ENCODE measurements at regions not wholly inside any gene's neighbourhood (a gene's known extent, or its start where the extent isn't known, plus 50 kb on each side); places are given as distances from the start of the nearest gene placed in this dataset.

DNA sequence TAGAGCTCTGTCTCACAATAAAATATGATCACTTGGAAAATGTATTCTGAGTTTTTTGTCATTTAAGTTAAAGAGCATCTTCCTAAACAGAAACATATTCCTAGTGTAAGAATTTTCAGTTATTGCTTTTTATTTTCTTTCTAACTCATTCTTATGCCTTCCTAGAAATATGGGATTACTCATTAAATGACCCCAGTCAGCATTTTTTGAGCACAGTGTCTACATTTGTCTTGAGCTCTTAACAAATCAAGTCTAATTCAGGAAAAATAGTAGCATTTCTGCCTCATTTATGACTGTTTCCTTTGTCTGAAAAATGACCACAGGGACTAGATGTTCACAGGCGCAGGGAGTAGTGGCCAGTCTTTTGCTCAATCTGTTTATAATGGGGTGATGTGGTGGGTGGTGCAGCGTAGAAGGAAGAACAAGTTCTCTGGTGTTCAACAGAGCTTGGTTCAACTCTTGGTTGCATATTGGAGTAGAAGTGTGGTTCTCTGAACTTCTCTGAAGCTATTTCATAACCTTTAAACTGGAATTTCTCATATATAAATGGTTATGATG is 267.1 kb downstream of the CYRIA start:
- no peak for DNase-seq
- Histone ChIP-seq H3K36me3 (no peaks in the 10 kb centered on the region), H3K27me3 (no peaks in the 10 kb centered on the region), H3K4me1 (no peaks in the 10 kb centered on the region), H3K4me3 (replicated peaks in 1 of 3) (no peak overlapping the region), H3K27ac (no peak overlapping the region), H3K9me3 (no peaks in the 10 kb centered on the region)
- intact Hi-C loops (cut with DNase I): no loop called here
- 71 to 83% methylated on average over 2 of the region's 2 CpGs for WGBS, 2 donors
- TF ChIP-seq, protein P1, sequence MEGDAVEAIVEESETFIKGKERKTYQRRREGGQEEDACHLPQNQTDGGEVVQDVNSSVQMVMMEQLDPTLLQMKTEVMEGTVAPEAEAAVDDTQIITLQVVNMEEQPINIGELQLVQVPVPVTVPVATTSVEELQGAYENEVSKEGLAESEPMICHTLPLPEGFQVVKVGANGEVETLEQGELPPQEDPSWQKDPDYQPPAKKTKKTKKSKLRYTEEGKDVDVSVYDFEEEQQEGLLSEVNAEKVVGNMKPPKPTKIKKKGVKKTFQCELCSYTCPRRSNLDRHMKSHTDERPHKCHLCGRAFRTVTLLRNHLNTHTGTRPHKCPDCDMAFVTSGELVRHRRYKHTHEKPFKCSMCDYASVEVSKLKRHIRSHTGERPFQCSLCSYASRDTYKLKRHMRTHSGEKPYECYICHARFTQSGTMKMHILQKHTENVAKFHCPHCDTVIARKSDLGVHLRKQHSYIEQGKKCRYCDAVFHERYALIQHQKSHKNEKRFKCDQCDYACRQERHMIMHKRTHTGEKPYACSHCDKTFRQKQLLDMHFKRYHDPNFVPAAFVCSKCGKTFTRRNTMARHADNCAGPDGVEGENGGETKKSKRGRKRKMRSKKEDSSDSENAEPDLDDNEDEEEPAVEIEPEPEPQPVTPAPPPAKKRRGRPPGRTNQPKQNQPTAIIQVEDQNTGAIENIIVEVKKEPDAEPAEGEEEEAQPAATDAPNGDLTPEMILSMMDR (IDR thresholded peaks at IDR 0.05): no peak
- no peak for TF ChIP-seq POLR2A (IDR thresholded peaks at IDR 0.05)

DNA sequence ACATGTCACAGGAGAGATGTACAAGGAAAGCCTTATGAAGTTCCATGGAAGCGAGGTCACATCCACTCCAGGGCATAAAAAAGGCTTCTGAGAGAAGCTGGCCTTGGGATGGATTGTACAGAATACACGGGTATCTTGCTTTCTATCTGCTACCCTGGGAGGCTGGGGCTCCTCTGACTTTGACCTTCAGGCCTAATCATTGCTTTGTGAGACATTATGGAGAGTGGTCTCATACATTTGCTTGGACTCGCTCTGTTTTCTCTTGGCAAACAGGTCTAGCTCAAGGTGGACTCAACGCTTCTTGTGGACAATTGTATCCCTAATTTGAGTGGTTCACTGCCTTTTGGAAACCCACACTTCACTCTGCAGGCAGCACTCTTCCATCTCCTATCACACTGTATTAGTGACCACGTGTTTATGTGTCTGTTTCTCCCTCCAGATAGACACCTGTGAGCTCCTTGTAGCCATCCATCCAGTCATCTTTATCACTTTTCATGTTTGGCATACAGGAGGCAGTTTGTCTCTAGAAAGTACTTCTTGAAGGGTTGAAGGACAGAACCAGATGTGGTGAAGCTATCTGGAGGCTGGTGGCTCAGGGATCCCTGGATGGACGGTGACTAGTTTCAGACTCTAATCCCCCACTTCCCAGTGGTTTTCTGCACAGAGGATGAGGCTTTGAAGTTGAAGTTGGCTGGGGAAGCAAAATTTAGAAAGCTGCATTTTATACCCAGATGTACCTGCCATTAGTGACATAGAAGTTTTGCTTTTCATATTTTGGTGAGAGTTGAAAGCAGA is 267.8 kb downstream of the CYRIA start:
- Histone ChIP-seq H3K36me3 (no peaks in the 10 kb centered on the region), H3K27ac (no peak overlapping the region), H3K4me3 (replicated peaks in 1 of 3) (no peak overlapping the region), H3K4me1 (no peaks in the 10 kb centered on the region), H3K27me3 (no peaks in the 10 kb centered on the region), H3K9me3 (no peaks in the 10 kb centered on the region)
- intact Hi-C loops (cut with DNase I): no loop called here
- DNase-seq: no peak
- TF ChIP-seq, protein P1 (IDR thresholded peaks at IDR 0.05): no peak
- no peak for TF ChIP-seq POLR2A (IDR thresholded peaks at IDR 0.05)
- WGBS, 2 donors: 83 to 88% methylated on average over 6 of the region's 6 CpGs

DNA sequence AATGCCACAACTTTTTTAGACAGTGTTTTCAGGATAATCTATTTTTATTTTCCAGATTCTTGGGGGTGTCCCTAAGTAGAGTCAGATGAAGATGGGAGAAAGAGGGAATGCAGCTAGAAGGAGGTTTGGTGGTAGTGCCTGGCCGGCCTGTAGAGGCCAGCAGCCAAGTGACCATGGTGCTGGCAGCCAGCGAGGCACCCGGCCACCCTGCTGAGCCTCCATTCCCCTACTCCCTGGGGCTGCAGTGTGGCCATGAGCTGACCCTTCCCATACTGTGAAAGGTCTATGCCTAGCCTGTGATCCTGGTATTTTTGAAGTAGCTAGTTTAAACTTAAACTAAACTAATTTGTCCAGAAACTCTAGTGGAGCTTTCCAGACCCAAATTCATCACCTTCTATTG is 268.6 kb downstream of the CYRIA start:
- Histone ChIP-seq H3K36me3 (no peaks in the 10 kb centered on the region), H3K4me3 (replicated peaks in 1 of 3) (no peak overlapping the region), H3K4me1 (no peaks in the 10 kb centered on the region), H3K27me3 (no peaks in the 10 kb centered on the region), H3K9me3 (no peaks in the 10 kb centered on the region), H3K27ac (no peak overlapping the region)
- whole genome bisulfite sequencing, 2 donors: 88 to 98% methylated on average over 3 of the region's 3 CpGs
- intact Hi-C loops (cut with DNase I): no loop called here
- TF ChIP-seq, protein P1 (IDR thresholded peaks at IDR 0.05): no peak
- no peak for TF ChIP-seq POLR2A (IDR thresholded peaks at IDR 0.05)
- no peak for DNase-seq

DNA sequence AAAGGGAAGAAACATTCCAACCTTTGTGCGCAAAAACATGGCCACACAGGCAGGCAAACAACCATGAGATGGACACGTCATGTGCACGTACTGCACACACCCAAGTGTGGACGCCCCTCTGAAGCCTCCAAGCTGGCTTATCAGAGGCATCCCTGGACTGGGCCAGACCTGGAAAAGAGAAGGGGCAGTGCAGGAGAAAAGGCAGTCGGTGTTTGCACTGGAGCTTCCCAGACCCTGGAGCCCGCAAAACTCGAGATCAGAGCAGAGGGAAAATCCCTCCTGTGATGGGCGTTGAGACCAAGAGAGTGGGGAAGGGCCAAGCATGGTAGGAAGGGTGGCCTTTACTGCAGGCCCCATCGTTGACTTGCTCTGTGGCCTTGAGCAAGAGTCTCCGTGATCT is 269.5 kb downstream of the CYRIA start:
- no peaks in the 10 kb centered on the region for H3K27me3 ChIP-seq
- H3K9me3 ChIP-seq: no peaks in the 10 kb centered on the region
- intact Hi-C loops (cut with DNase I): no loop called here
- H3K4me3 ChIP-seq (replicated peaks in 1 of 3): no peak overlapping the region
- 83 to 84% methylated on average over 10 of the region's 10 CpGs for WGBS, 2 donors
- no peak for DNase-seq
- H3K4me1 ChIP-seq: no peaks in the 10 kb centered on the region
- no peak for TF ChIP-seq POLR2A (IDR thresholded peaks at IDR 0.05)
- TF ChIP-seq, protein P1 (IDR thresholded peaks at IDR 0.05): no peak
- no peaks in the 10 kb centered on the region for H3K36me3 ChIP-seq
- H3K27ac ChIP-seq: no peak overlapping the region

DNA sequence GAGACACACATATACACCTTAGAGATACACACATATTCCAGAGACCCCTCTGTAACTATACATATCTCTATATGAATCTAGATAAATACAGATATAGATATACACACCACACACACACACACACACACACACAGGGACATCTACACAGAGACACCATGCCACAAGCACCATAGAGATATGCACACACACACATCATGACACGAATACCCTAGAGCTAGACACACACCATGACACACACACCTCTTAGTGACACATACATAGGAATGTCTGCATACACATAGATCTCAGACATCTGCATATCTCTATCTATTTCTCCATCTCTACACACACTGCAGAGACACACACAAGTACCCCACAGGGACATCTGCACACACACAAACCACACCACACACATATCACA is 270.0 kb downstream of the CYRIA start:
- WGBS, 2 donors: 95 to 100% methylated on average over 1 of the region's 1 CpG
- TF ChIP-seq POLR2A (IDR thresholded peaks at IDR 0.05): no peak
- TF ChIP-seq, protein P1 (IDR thresholded peaks at IDR 0.05): no peak

More for the DNA sequence above, 270.0 kb downstream of the CYRIA start:
- Histone ChIP-seq H3K36me3 (no peaks in the 10 kb centered on the region), H3K27me3 (no peaks in the 10 kb centered on the region), H3K9me3 (no peaks in the 10 kb centered on the region), H3K27ac (no peak overlapping the region), H3K4me3 (replicated peaks in 1 of 3) (no peak overlapping the region), H3K4me1 (no peaks in the 10 kb centered on the region)
- intact Hi-C loops (cut with DNase I): no loop called here
- DNase-seq: no peak

Data from thyroid gland (tissue), 4 donors.